ENCODE measurements at regions not wholly inside any gene's neighbourhood (a gene's known extent, or its start where the extent isn't known, plus 50 kb on each side); places are given as distances from the start of the nearest gene placed in this dataset.
"Not testable (repeated sequence)": the region's sequence is repeated elsewhere in the genome, so short reads cannot be mapped to it uniquely, and the experiment has no call there.

- 81% methylated on average over 2 of the region's 2 CpGs; no CpG with 5 or more reads in 1 of the 2 donors for WGBS, 2 donors (ENCODE audit: low coverage in 1 of 2)
- no peak overlapping the region for H3K4me3 ChIP-seq
- peaks cover 0 to 5% (median 0%) of the 10 kb centered on the region in 3 donors for H3K4me1 ChIP-seq
- H3K9me3 ChIP-seq: no peaks in the 10 kb centered on the region
- H3K27me3 ChIP-seq: no peaks in the 10 kb centered on the region
- ATAC-seq: no peak
- H3K27ac ChIP-seq: no peak overlapping the region
- TF ChIP-seq POLR2AphosphoS5 (IDR thresholded peaks at IDR 0.05) (no peak), POLR2A (IDR thresholded peaks at IDR 0.05) (no peak), CTCF (IDR thresholded peaks at IDR 0.05) (no peak), EP300 (IDR thresholded peaks at IDR 0.05) (no peak)
- H3K36me3 ChIP-seq: no peaks in the 10 kb centered on the region
These were observed 262.2 kb downstream of the ETV1 start for GRCh38 chr7:13727279-13727678.

- Histone ChIP-seq H3K36me3 (no peaks in the 10 kb centered on the region), H3K4me3 (no peak overlapping the region), H3K4me1 (peaks cover 0 to 5% (median 0%) of the 10 kb centered on the region in 3 donors), H3K9me3 (no peaks in the 10 kb centered on the region), H3K27ac (no peak overlapping the region), H3K27me3 (no peaks in the 10 kb centered on the region)
- TF ChIP-seq POLR2AphosphoS5 (IDR thresholded peaks at IDR 0.05): no peak
- no peak for TF ChIP-seq EP300 (IDR thresholded peaks at IDR 0.05)
- no peak for TF ChIP-seq CTCF (IDR thresholded peaks at IDR 0.05)
- no peak for TF ChIP-seq POLR2A (IDR thresholded peaks at IDR 0.05)
- WGBS, 2 donors (ENCODE audit: low coverage in 1 of 2): 80 to 93% methylated on average over 2 of the region's 2 CpGs
- ATAC-seq: no peak
These were observed 261.7 kb downstream of the ETV1 start for GRCh38 chr7:13727751-13728150.

GRCh38 chr7:13728430-13728829, 261.0 kb downstream of the ETV1 start:
- H3K4me1 ChIP-seq, H3K27ac ChIP-seq, H3K36me3 ChIP-seq, H3K4me3 ChIP-seq, ATAC-seq, H3K27me3 ChIP-seq, H3K9me3 ChIP-seq: not testable (repeated sequence)
- WGBS, 2 donors (ENCODE audit: low coverage in 1 of 2): 71 to 96% methylated on average over 4 of the region's 4 CpGs

GRCh38 chr7:13731643-13732042, 257.8 kb downstream of the ETV1 start:
- Histone ChIP-seq H3K36me3 (no peaks in the 10 kb centered on the region), H3K9me3 (no peaks in the 10 kb centered on the region), H3K27ac (no peak overlapping the region), H3K4me1 (peaks cover 0 to 5% (median 0%) of the 10 kb centered on the region in 3 donors), H3K27me3 (no peaks in the 10 kb centered on the region), H3K4me3 (no peak overlapping the region)
- no peak for TF ChIP-seq POLR2A (IDR thresholded peaks at IDR 0.05)
- no peak for TF ChIP-seq POLR2AphosphoS5 (IDR thresholded peaks at IDR 0.05)
- no peak for TF ChIP-seq EP300 (IDR thresholded peaks at IDR 0.05)
- no peak for TF ChIP-seq CTCF (IDR thresholded peaks at IDR 0.05)
- no peak for ATAC-seq

- no peak overlapping the region for H3K4me3 ChIP-seq
- no peaks in the 10 kb centered on the region for H3K36me3 ChIP-seq
- no peaks in the 10 kb centered on the region for H3K27me3 ChIP-seq
- no peaks in the 10 kb centered on the region for H3K9me3 ChIP-seq
- TF ChIP-seq EP300 (IDR thresholded peaks at IDR 0.05) (no peak), POLR2A (IDR thresholded peaks at IDR 0.05) (no peak), CTCF (IDR thresholded peaks at IDR 0.05) (no peak), POLR2AphosphoS5 (IDR thresholded peaks at IDR 0.05) (no peak)
- no peak overlapping the region for H3K27ac ChIP-seq
- ATAC-seq: no peak
- H3K4me1 ChIP-seq: peaks cover 0 to 9% (median 0%) of the 10 kb centered on the region in 3 donors
- WGBS, 2 donors (ENCODE audit: low coverage in 1 of 2): 38 to 90% methylated on average over 2 of the region's 2 CpGs
These were observed 251.9 kb downstream of the ETV1 start for GRCh38 chr7:13737563-13737962.
